ENCODE measurements at regions not wholly inside any gene's neighbourhood (a gene's known extent, or its start where the extent isn't known, plus 50 kb on each side); places are given as distances from the start of the nearest gene placed in this dataset.
"Not testable (repeated sequence)": the region's sequence is repeated elsewhere in the genome, so short reads cannot be mapped to it uniquely, and the experiment has no call there.

GRCh38 chr20:40869218-40870147 is 159.1 kb upstream of the TOP1 start:
- H3K27ac ChIP-seq (ENCODE audit: low read depth, low read length, severe bottlenecking), result peak overlapping the region; percentile 29
- 84 to 85% methylated on average over 8 to 12 of the region's 12 CpGs for WGBS, 2 experiments (ENCODE audit: insufficient coverage in 2 of 2)
- H3K4me1 ChIP-seq (ENCODE audit: control insufficient read depth, insufficient read depth, low read length, poor library complexity, severe bottlenecking), result peaks cover 9% of the 10 kb centered on the region
- no peak overlapping the region for H3K4me3 ChIP-seq (ENCODE audit: extremely low read depth, insufficient read depth, low read length, poor library complexity, severe bottlenecking)
- no peaks in the 10 kb centered on the region for H3K9me3 ChIP-seq (ENCODE audit: control insufficient read depth, low read length)
- H3K36me3 ChIP-seq (ENCODE audit: control insufficient read depth, insufficient read depth, low read length), result no peaks in the 10 kb centered on the region

GRCh38 chr20:40875116-40876085 is 153.2 kb upstream of the TOP1 start:
- H3K36me3 ChIP-seq (ENCODE audit: control insufficient read depth, insufficient read depth, low read length), result no peaks in the 10 kb centered on the region
- WGBS, 2 experiments (ENCODE audit: insufficient coverage in 2 of 2), result 51 to 75% methylated on average over 4 to 5 of the region's 9 CpGs

DNA sequence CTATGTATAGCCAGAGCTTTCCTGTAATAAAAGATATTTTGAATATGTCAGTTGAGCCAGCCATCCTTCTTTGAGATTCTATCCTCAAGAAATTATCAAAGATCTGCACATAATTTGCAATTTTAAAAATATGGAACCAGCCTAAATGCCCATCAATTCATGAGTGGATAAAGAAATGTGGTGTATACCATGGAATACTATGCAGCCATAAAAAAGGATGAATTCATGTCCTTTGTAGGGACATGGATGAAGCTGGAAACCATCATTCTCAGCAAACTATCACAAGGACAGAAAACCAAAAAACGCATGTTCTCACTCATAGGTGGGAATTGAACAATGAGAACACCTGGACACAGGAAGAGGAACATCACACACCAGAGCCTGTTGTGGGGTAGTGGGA is 150.5 kb upstream of the TOP1 start:
- not testable (repeated sequence) for H3K36me3 ChIP-seq (ENCODE audit: control insufficient read depth, insufficient read depth, low read length); H3K4me3 ChIP-seq (ENCODE audit: extremely low read depth, insufficient read depth, low read length, poor library complexity, severe bottlenecking); H3K4me1 ChIP-seq (ENCODE audit: control insufficient read depth, insufficient read depth, low read length, poor library complexity, severe bottlenecking); H3K27ac ChIP-seq (ENCODE audit: low read depth, low read length, severe bottlenecking); H3K9me3 ChIP-seq (ENCODE audit: control insufficient read depth, low read length)
- WGBS, 2 experiments (ENCODE audit: insufficient coverage in 2 of 2), result no CpG with 5 or more reads among the region's 1 CpG

More at GRCh38 chr20:40875116-40876085, 153.2 kb upstream of the TOP1 start:
- Histone ChIP-seq H3K27ac (ENCODE audit: low read depth, low read length, severe bottlenecking) (no peak overlapping the region), H3K4me1 (ENCODE audit: control insufficient read depth, insufficient read depth, low read length, poor library complexity, severe bottlenecking) (no peaks in the 10 kb centered on the region), H3K9me3 (ENCODE audit: control insufficient read depth, low read length) (no peaks in the 10 kb centered on the region), H3K4me3 (ENCODE audit: extremely low read depth, insufficient read depth, low read length, poor library complexity, severe bottlenecking) (no peak overlapping the region)

DNA sequence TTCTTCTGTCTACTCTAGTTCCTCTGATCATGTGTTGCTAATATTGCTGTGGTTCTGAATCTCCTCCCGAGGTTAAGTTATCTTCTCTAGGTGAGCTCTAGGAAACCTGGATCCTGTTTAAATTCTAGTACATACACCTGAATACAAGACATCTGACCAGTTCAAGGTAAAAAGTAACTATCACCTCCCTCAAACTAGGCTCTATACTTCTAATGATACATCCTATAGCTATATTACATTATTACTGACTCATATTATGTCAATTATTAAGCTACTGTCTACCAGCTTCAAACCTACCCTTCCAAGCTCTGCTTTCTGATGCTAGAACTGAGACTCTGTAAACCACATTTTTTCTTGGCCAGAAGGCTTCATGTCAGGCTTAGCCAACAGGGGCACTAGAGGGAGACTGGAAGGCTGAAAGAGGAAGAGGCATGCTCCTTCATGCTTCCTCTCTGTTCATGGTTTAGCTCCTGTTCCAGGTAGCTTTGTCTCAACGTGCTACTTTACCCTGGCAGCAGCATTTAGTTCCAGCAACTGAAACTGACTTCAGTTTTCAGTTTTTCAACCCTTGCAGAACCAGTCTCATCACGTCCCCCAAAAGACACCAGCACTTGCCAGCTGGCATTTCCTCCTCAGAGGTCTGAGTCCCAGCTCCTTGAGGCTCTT is 148.4 kb upstream of the TOP1 start:
- no peaks in the 10 kb centered on the region for H3K4me1 ChIP-seq (ENCODE audit: control insufficient read depth, insufficient read depth, low read length, poor library complexity, severe bottlenecking)
- no peak overlapping the region for H3K4me3 ChIP-seq (ENCODE audit: extremely low read depth, insufficient read depth, low read length, poor library complexity, severe bottlenecking)
- no peak overlapping the region for H3K27ac ChIP-seq (ENCODE audit: low read depth, low read length, severe bottlenecking)
- peaks cover 4% of the 10 kb centered on the region for H3K9me3 ChIP-seq (ENCODE audit: control insufficient read depth, low read length)
- 83 to 86% methylated on average over 3 of the region's 3 CpGs for WGBS, 2 experiments (ENCODE audit: insufficient coverage in 2 of 2)
- no peaks in the 10 kb centered on the region for H3K36me3 ChIP-seq (ENCODE audit: control insufficient read depth, insufficient read depth, low read length)

- no peak overlapping the region for H3K4me3 ChIP-seq (ENCODE audit: extremely low read depth, insufficient read depth, low read length, poor library complexity, severe bottlenecking)
- WGBS, 2 experiments (ENCODE audit: insufficient coverage in 2 of 2), result 58 to 89% methylated on average over 2 of the region's 2 CpGs
- peaks cover 4% of the 10 kb centered on the region for H3K9me3 ChIP-seq (ENCODE audit: control insufficient read depth, low read length)
- H3K4me1 ChIP-seq (ENCODE audit: control insufficient read depth, insufficient read depth, low read length, poor library complexity, severe bottlenecking), result no peaks in the 10 kb centered on the region
- no peaks in the 10 kb centered on the region for H3K36me3 ChIP-seq (ENCODE audit: control insufficient read depth, insufficient read depth, low read length)
- no peak overlapping the region for H3K27ac ChIP-seq (ENCODE audit: low read depth, low read length, severe bottlenecking)
Observed at GRCh38 chr20:40880729-40881109, 147.9 kb upstream of the TOP1 start.

- H3K4me1 ChIP-seq (ENCODE audit: control insufficient read depth, insufficient read depth, low read length, poor library complexity, severe bottlenecking), result no peaks in the 10 kb centered on the region
- WGBS, 2 experiments (ENCODE audit: insufficient coverage in 2 of 2), result 67 to 86% methylated on average over 3 to 4 of the region's 4 CpGs
- H3K27ac ChIP-seq (ENCODE audit: low read depth, low read length, severe bottlenecking), result no peak overlapping the region
Observed at GRCh38 chr20:40882152-40882551, 146.5 kb upstream of the TOP1 start.

GRCh38 chr20:40883097-40883496 is 145.5 kb upstream of the TOP1 start:
- peaks cover 4% of the 10 kb centered on the region for H3K9me3 ChIP-seq (ENCODE audit: control insufficient read depth, low read length)
- 86% methylated on average over 2 of the region's 2 CpGs for WGBS, 2 experiments (ENCODE audit: insufficient coverage in 2 of 2)
- no peaks in the 10 kb centered on the region for H3K4me1 ChIP-seq (ENCODE audit: control insufficient read depth, insufficient read depth, low read length, poor library complexity, severe bottlenecking)
- H3K27ac ChIP-seq (ENCODE audit: low read depth, low read length, severe bottlenecking), result no peak overlapping the region
- H3K36me3 ChIP-seq (ENCODE audit: control insufficient read depth, insufficient read depth, low read length), result no peaks in the 10 kb centered on the region
- H3K4me3 ChIP-seq (ENCODE audit: extremely low read depth, insufficient read depth, low read length, poor library complexity, severe bottlenecking), result no peak overlapping the region

More at GRCh38 chr20:40882152-40882551, 146.5 kb upstream of the TOP1 start:
- H3K4me3 ChIP-seq (ENCODE audit: extremely low read depth, insufficient read depth, low read length, poor library complexity, severe bottlenecking), result no peak overlapping the region
- peaks cover 4% of the 10 kb centered on the region for H3K9me3 ChIP-seq (ENCODE audit: control insufficient read depth, low read length)
- H3K36me3 ChIP-seq (ENCODE audit: control insufficient read depth, insufficient read depth, low read length), result no peaks in the 10 kb centered on the region

DNA sequence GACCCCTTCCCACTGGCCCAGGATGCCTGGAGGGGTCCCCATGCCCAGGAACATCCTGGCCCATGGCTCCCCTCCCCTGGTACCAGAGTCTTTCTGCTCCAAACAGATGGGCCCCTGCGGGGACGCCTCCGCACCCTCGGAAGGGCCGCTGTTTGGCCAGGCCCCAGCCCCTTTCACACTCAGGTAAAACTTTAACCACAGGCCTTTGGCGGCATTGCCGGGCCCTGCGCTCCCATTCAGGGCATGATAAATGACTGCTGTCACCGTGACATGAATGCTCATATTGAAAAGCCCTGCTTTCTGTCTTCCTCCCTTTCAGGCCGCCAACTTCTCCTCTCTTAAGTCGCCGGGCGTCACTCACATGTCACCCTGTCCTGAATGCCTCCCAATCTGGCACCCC is 141.5 kb upstream of the TOP1 start:
- Histone ChIP-seq H3K4me1 (ENCODE audit: control insufficient read depth, insufficient read depth, low read length, poor library complexity, severe bottlenecking) (no peaks in the 10 kb centered on the region), H3K36me3 (ENCODE audit: control insufficient read depth, insufficient read depth, low read length) (no peaks in the 10 kb centered on the region), H3K9me3 (ENCODE audit: control insufficient read depth, low read length) (no peaks in the 10 kb centered on the region), H3K27ac (ENCODE audit: low read depth, low read length, severe bottlenecking) (no peak overlapping the region), H3K4me3 (ENCODE audit: extremely low read depth, insufficient read depth, low read length, poor library complexity, severe bottlenecking) (no peak overlapping the region)
- 89 to 90% methylated on average over 12 to 13 of the region's 13 CpGs for WGBS, 2 experiments (ENCODE audit: insufficient coverage in 2 of 2)

DNA sequence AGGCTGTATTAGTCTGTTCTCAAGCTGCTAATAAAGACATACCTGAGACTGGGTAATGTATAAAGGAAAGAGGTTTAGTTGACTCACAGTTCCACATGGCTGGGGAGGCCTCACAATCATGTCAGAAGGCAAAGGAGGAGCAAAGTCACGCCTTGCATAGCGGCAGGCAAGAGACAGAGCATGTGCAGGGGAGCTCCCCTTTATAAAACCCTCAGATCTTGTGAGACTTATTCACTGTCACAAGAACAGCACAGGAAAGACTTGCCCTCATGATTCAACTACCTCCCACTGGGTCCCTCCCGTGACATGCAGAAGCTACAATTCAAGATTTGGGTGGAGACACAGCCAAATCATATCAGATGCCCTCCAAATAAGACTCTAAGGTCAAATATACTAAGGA is 139.4 kb upstream of the TOP1 start:
- H3K36me3 ChIP-seq (ENCODE audit: control insufficient read depth, insufficient read depth, low read length); H3K27ac ChIP-seq (ENCODE audit: low read depth, low read length, severe bottlenecking); H3K4me1 ChIP-seq (ENCODE audit: control insufficient read depth, insufficient read depth, low read length, poor library complexity, severe bottlenecking); H3K9me3 ChIP-seq (ENCODE audit: control insufficient read depth, low read length); H3K4me3 ChIP-seq (ENCODE audit: extremely low read depth, insufficient read depth, low read length, poor library complexity, severe bottlenecking): not testable (repeated sequence)
- 92% methylated on average over 3 of the region's 3 CpGs; no CpG with 5 or more reads in 1 of the 2 experiments for WGBS, 2 experiments (ENCODE audit: insufficient coverage in 2 of 2)

DNA sequence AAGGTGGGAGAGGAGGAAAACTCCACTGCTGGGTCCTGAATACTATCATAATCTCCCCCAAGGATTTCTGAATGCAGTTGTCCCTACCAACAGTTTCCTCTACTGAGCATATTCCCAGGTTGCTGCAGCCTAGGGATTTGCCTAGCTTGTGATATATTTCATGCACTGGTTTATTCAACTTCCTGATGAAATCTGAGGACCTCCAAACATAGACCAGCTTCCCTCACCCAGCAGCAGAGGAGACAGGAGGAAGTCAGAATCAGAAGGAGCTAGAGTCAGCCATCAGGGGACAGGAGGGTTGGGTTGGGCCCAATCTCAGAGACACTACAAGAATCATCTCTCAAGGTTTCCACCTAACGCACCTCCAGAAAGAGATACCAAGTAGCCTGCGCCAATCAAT is 138.4 kb upstream of the TOP1 start:
- no peaks in the 10 kb centered on the region for H3K4me1 ChIP-seq (ENCODE audit: control insufficient read depth, insufficient read depth, low read length, poor library complexity, severe bottlenecking)
- H3K9me3 ChIP-seq (ENCODE audit: control insufficient read depth, low read length), result no peaks in the 10 kb centered on the region
- no peaks in the 10 kb centered on the region for H3K36me3 ChIP-seq (ENCODE audit: control insufficient read depth, insufficient read depth, low read length)
- WGBS, 2 experiments (ENCODE audit: insufficient coverage in 2 of 2), result 89 to 96% methylated on average over 2 of the region's 2 CpGs
- H3K27ac ChIP-seq (ENCODE audit: low read depth, low read length, severe bottlenecking), result no peak overlapping the region
- H3K4me3 ChIP-seq (ENCODE audit: extremely low read depth, insufficient read depth, low read length, poor library complexity, severe bottlenecking), result no peak overlapping the region
